Activated CD8-positive, alpha-beta T cell treated with anti-CD3 and anti-CD28 coated beads for 36 hours (primary cell): ENCODE measurements at regions not wholly inside any gene's neighbourhood (a gene's known extent, or its start where the extent isn't known, plus 50 kb on each side); places are given as distances from the start of the nearest gene placed in this dataset.
"Not testable (repeated sequence)": the region's sequence is repeated elsewhere in the genome, so short reads cannot be mapped to it uniquely, and the experiment has no call there.

Source experiments
- ATAC-seq: fragments of 200-7000 bp; cut with Tn5 transposase; one replicate; pipeline ENCODE4 v1.10.0; 2021; ENCODE audit warnings: mild to moderate bottlenecking, moderate library complexity
- CTCF ChIA-PET: fragments of 350-600 bp; sonication (Branson Sonifier 250); formaldehyde crosslinking; loops from one replicate; lab custom pipeline; 2021; ENCODE audit warnings: antibody characterized with exemption; lab: Charles Lee
- POLR2A ChIA-PET: fragments of 350-600 bp; sonication (Branson Sonifier 250); formaldehyde crosslinking; loops from one replicate; lab custom pipeline; 2021; ENCODE audit warnings: antibody characterized with exemption; lab: Charles Lee
- DNase-seq: peaks from one replicate; pipeline ENCODE4 v3.0.0-alpha.2; 2020
- H3K27ac Mint-ChIP-seq: one replicate; pipeline ENCODE4 v1.8.0; 2021; ENCODE audit warnings: mild to moderate bottlenecking, mixed read lengths
- H3K27me3 Mint-ChIP-seq: one replicate; pipeline ENCODE4 v1.8.0; 2021; ENCODE audit warnings: mixed read lengths
- H3K36me3 Mint-ChIP-seq: one replicate; pipeline ENCODE4 v1.8.0; 2021; ENCODE audit warnings: low read depth, mixed read lengths
- H3K4me1 Mint-ChIP-seq: one replicate; pipeline ENCODE4 v1.8.0; 2021; ENCODE audit warnings: low read depth, mixed read lengths
- H3K4me3 Mint-ChIP-seq: one replicate; pipeline ENCODE4 v1.8.0; 2021; ENCODE audit warnings: mild to moderate bottlenecking, moderate library complexity, mixed read lengths
- H3K9me3 Mint-ChIP-seq: one replicate; pipeline ENCODE4 v1.8.0; 2021; ENCODE audit warnings: mixed read lengths
- CTCF ChIP-seq: fragments of 200-600 bp; IDR thresholded peaks from one replicate; pipeline ENCODE4 v1.8.0; 2022; ENCODE audit warnings: antibody characterized with exemption, mild to moderate bottlenecking
- intact Hi-C: fragments of 100-400 bp; cut with micrococcal nuclease; formaldehyde crosslinking; loops from one replicate; pipeline ENCODE4 v1.10.0; 2022

DNA sequence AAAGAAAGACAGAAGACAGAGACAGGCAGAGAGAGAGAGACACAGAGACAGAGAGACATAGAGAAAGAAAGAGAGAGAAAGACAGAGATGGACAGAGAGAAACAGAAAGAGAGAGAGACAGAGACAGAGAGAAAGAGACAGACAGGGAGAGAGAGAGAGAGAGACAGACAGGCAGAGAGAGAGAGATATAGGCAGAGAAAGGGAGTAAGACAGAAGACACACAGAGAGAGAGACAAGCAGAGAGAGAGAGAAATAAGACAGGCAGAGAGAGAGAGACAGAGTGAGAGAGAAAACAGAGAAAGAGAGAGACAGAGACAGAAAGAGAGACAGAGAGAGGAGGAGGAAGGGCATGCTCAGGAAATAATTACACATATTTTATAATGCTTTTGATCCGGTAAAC is 758.3 kb upstream of the DEFB115 start:
- POLR2A ChIA-PET: no interaction called here
- intact Hi-C loops: no loop called here
- Mint-ChIP-seq H3K4me3 (no peak overlapping the region), H3K27me3 (no peaks in the 10 kb centered on the region), H3K36me3 (no peaks in the 10 kb centered on the region), H3K27ac (no peak overlapping the region), H3K9me3 (no peaks in the 10 kb centered on the region), H3K4me1 (no peaks in the 10 kb centered on the region)
- ATAC-seq (no peak), DNase-seq (no peak)
- CTCF ChIA-PET: no interaction called here
- TF ChIP-seq CTCF: no peak

- ATAC-seq, DNase-seq, H3K36me3 Mint-ChIP-seq, CTCF ChIA-PET, H3K27ac Mint-ChIP-seq, intact Hi-C loops, H3K27me3 Mint-ChIP-seq, POLR2A ChIA-PET, H3K9me3 Mint-ChIP-seq, H3K4me1 Mint-ChIP-seq, H3K4me3 Mint-ChIP-seq: not testable (repeated sequence)
Observed at GRCh38 chr20:30499716-30500446, 757.6 kb upstream of the DEFB115 start.

DNA sequence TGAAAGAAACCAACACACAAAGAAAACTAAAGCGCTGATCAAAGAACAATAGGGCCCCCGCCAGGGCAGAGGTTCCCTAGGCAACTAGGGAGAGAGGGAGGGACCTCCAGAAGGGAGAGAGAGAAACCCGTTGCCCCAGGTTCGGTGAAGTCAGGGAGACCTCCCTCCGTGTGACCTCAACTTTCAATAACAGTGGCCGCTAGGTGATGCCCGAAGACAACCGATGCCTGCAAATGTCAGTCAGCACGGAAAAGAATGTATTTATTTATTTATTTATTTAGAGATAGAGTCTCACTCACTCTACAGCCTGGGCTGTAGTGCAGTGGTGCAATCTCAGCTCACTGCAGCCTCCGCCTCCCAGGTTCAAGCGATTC is 757.0 kb upstream of the DEFB115 start:
- CTCF ChIA-PET, H3K9me3 Mint-ChIP-seq, H3K4me1 Mint-ChIP-seq, ATAC-seq, H3K36me3 Mint-ChIP-seq, H3K4me3 Mint-ChIP-seq, H3K27ac Mint-ChIP-seq, intact Hi-C loops, H3K27me3 Mint-ChIP-seq, POLR2A ChIA-PET: not testable (repeated sequence)
- DNase-seq: peak; percentile 22

DNA sequence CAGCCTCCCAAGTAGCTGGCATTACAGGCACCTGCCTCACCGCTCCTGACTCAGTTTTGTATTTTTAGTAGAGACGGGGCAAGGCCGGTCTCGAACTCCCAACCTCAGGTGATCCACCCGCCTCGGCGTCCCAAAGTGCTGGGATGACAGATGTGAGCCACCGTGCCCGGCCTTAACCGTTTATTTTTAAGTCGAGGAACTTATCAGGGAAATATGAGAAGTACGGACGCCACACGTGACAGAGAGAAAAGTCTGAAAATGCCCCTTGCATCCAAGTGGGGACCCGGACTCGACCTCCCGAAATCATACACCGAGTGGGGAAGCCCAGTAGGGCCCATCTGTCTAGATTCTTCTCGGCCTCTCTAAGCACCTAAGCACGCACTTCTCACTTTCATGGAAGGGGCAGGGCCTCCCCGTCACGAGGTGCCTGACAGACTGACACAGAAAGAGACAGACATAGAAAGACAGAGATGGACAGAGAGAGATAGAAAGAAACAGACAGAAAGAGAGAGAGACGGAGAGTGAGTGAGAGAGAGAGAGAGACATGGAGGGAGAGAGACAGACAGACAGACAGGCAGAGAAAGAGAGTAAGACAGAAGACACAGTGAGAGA is 756.5 kb upstream of the DEFB115 start:
- ATAC-seq: no peak
- CTCF ChIA-PET: no interaction called here
- Mint-ChIP-seq H3K4me3 (no peak overlapping the region), H3K27me3 (no peaks in the 10 kb centered on the region), H3K9me3 (peaks cover 3% of the 10 kb centered on the region), H3K4me1 (no peaks in the 10 kb centered on the region), H3K36me3 (no peaks in the 10 kb centered on the region), H3K27ac (no peak overlapping the region)
- intact Hi-C loops: no loop called here
- POLR2A ChIA-PET: no interaction called here
- TF ChIP-seq CTCF: no peak
- DNase-seq: no peak

GRCh38 chr20:30502670-30503069 is 754.8 kb upstream of the DEFB115 start:
- no peak overlapping the region for H3K4me3 Mint-ChIP-seq
- TF ChIP-seq CTCF: no peak
- DNase-seq: no peak
- CTCF ChIA-PET: no interaction called here
- H3K27me3 Mint-ChIP-seq: no peaks in the 10 kb centered on the region
- H3K36me3 Mint-ChIP-seq: no peaks in the 10 kb centered on the region
- H3K9me3 Mint-ChIP-seq: peaks cover 6% of the 10 kb centered on the region
- POLR2A ChIA-PET: no interaction called here
- H3K27ac Mint-ChIP-seq: no peak overlapping the region
- intact Hi-C loops: no loop called here
- no peak for ATAC-seq
- no peaks in the 10 kb centered on the region for H3K4me1 Mint-ChIP-seq

GRCh38 chr20:30503204-30503603 is 754.3 kb upstream of the DEFB115 start:
- H3K4me1 Mint-ChIP-seq, intact Hi-C loops, H3K27ac Mint-ChIP-seq, POLR2A ChIA-PET, DNase-seq, H3K36me3 Mint-ChIP-seq, H3K27me3 Mint-ChIP-seq, CTCF ChIA-PET, ATAC-seq, H3K9me3 Mint-ChIP-seq, H3K4me3 Mint-ChIP-seq: not testable (repeated sequence)
